ENCODE measurements at regions not wholly inside any gene's neighbourhood (a gene's known extent, or its start where the extent isn't known, plus 50 kb on each side); places are given as distances from the start of the nearest gene placed in this dataset.

DNA sequence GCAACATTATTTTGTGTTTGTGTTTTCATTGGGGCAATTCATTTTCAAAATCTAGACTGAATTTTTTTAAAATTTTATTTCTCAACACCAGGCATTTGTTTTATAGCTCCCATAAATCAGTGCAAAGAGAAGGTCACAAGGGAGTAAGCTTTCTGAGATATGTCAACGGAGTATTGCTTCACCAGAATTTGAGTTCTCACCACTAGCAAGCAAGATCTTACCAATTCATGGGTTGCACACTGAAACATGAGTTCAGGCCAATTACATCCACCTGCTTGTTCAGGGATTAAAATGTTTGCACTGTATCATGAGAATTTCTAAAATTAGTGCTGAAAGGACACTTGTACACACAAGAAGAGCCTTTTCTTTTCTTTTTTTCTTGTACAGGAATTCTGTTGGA lies 121.9 kb downstream of the CAND1 start:
- intact Hi-C loops (cut with micrococcal nuclease; ENCODE audit: unreplicated experiment) (no loop called here), in situ Hi-C loops (cut with MboI) (no loop called here)
- CTCF ChIA-PET = no interaction called here
- DNase-seq (ENCODE audit: low read depth, low spot score) (no peak), ATAC-seq (no peak), FAIRE-seq (no peak)
- Histone ChIP-seq H4K20me1 (ENCODE audit: control insufficient read depth, insufficient read depth) (no peaks in the 10 kb centered on the region), H3K4me1 (ENCODE audit: control insufficient read depth, insufficient read depth, low read length) (no peaks in the 10 kb centered on the region), H3K9ac (ENCODE audit: control insufficient read depth, insufficient read depth, low read length) (no peak overlapping the region), H3K27me3 (replicated peaks in 1 of 2; ENCODE audit: control insufficient read depth in 2 of 2, insufficient read depth in 2 of 2, low read length in 1 of 2) (no peaks in the 10 kb centered on the region), H3K9me3 (replicated peaks; ENCODE audit: control insufficient read depth, insufficient read depth, low read length) (no peaks in the 10 kb centered on the region), H3K27ac (ENCODE audit: control insufficient read depth, insufficient read depth) (no peak overlapping the region), H3K79me2 (ENCODE audit: control insufficient read depth, insufficient read depth, low read length) (no peaks in the 10 kb centered on the region), H3K4me3 (no peak overlapping the region), H2AFZ (ENCODE audit: control insufficient read depth, low read depth, low read length) (no peak overlapping the region), H3K36me3 (ENCODE audit: control insufficient read depth in 2 of 2, insufficient read depth in 2 of 2, low read length in 1 of 2) (no peaks in the 10 kb centered on the region), H3K4me2 (ENCODE audit: control insufficient read depth, insufficient read depth) (no peak overlapping the region)
- no TSS peak for BruUV-seq (replicated peaks)
- RAD21 ChIA-PET (ENCODE audit: unreplicated experiment) = no interaction called here
- SMC1A ChIA-PET (ENCODE audit: uncharacterized antibody, unreplicated experiment) = no interaction called here
- POLR2A ChIA-PET = no interaction called here
- no peak for TF ChIP-seq NKRF (conservative IDR thresholded peaks at IDR 0.05)
- no peak for TF ChIP-seq IKZF1 (conservative IDR thresholded peaks at IDR 0.05)
- TF ChIP-seq HCFC1 (IDR thresholded peaks at IDR 0.05; ENCODE audit: low read length) = no peak
- no peak for TF ChIP-seq STAT3 (IDR thresholded peaks at IDR 0.05; ENCODE audit: low read depth, low read length)
- no peak for TF ChIP-seq JUND (IDR thresholded peaks at IDR 0.05; ENCODE audit: low read depth, low read length)
- WGBS (ENCODE audit: insufficient coverage, insufficient replicate concordance, low lambda C conversion rate, missing lambda C conversion rate) = 81% methylated on average over 1 of the region's 1 CpG

GRCh38 chr12:67391656-67392055 lies 122.5 kb downstream of the CAND1 start:
- ChIA-PET CTCF (no interaction called here), POLR2A (no interaction called here), RAD21 (ENCODE audit: unreplicated experiment) (interaction anchor here (0.7 kb wide), 1 partner anchor 233 kb away, joined by 3 read pairs; no protein-coding TSS in a partner anchor), SMC1A (ENCODE audit: uncharacterized antibody, unreplicated experiment) (no interaction called here)
- DNase-seq (ENCODE audit: low read depth, low spot score) (no peak), FAIRE-seq (no peak), ATAC-seq (no peak)
- no peak for TF ChIP-seq NR2C2 (IDR thresholded peaks at IDR 0.05; ENCODE audit: borderline replicate concordance, control insufficient read depth, insufficient read length, low read depth)
- no peak for TF ChIP-seq TCF12 (IDR thresholded peaks at IDR 0.05; ENCODE audit: low read depth, low read length)
- no peak for TF ChIP-seq ATF2 (IDR thresholded peaks at IDR 0.05; ENCODE audit: low read length)
- in situ Hi-C loops (cut with MboI) = no loop called here
- no TSS peak for BruUV-seq (replicated peaks)
- H2AFZ ChIP-seq (ENCODE audit: control insufficient read depth, low read depth, low read length) = no peak overlapping the region
- H3K27me3 ChIP-seq (replicated peaks in 1 of 2; ENCODE audit: control insufficient read depth in 2 of 2, insufficient read depth in 2 of 2, low read length in 1 of 2) = no peaks in the 10 kb centered on the region
- no peaks in the 10 kb centered on the region for H4K20me1 ChIP-seq (ENCODE audit: control insufficient read depth, insufficient read depth)
- WGBS (ENCODE audit: insufficient coverage, insufficient replicate concordance, low lambda C conversion rate, missing lambda C conversion rate) = 71% methylated on average over 2 of the region's 2 CpGs
- H3K27ac ChIP-seq (ENCODE audit: control insufficient read depth, insufficient read depth) = no peak overlapping the region
- H3K9ac ChIP-seq (ENCODE audit: control insufficient read depth, insufficient read depth, low read length) = no peak overlapping the region
- H3K4me1 ChIP-seq (ENCODE audit: control insufficient read depth, insufficient read depth, low read length) = no peaks in the 10 kb centered on the region
- intact Hi-C loops (cut with micrococcal nuclease; ENCODE audit: unreplicated experiment) = no loop called here
- no peak overlapping the region for H3K4me2 ChIP-seq (ENCODE audit: control insufficient read depth, insufficient read depth)
- H3K4me3 ChIP-seq = no peak overlapping the region
- H3K79me2 ChIP-seq (ENCODE audit: control insufficient read depth, insufficient read depth, low read length) = no peaks in the 10 kb centered on the region
- no peaks in the 10 kb centered on the region for H3K9me3 ChIP-seq (replicated peaks; ENCODE audit: control insufficient read depth, insufficient read depth, low read length)
- H3K36me3 ChIP-seq (ENCODE audit: control insufficient read depth in 2 of 2, insufficient read depth in 2 of 2, low read length in 1 of 2) = no peaks in the 10 kb centered on the region

Measured in GM12878 (cell line).